ENCODE measurements at regions not wholly inside any gene's neighbourhood (a gene's known extent, or its start where the extent isn't known, plus 50 kb on each side); places are given as distances from the start of the nearest gene placed in this dataset.

DNA sequence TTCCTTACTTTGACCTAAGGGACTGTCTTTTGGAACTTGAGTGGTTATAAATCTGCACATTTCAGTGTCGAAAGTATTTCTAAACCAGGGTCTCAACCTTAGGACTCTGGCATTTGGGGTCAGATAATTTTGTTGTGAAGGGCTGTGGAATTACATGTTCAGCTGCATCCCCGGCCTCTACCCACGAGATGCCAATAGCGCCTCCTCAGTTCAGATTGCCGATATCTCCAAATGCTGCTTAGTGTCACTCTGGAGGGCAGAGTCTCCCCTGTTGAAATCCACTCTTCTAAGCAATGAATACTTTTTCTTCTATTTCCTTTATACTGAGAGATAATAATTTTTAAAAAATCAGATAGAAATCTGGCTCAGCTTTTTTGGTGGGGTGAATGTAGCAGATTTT, 379.4 kb upstream of the RGS6 start (continued):
- TF ChIP-seq, protein P1, sequence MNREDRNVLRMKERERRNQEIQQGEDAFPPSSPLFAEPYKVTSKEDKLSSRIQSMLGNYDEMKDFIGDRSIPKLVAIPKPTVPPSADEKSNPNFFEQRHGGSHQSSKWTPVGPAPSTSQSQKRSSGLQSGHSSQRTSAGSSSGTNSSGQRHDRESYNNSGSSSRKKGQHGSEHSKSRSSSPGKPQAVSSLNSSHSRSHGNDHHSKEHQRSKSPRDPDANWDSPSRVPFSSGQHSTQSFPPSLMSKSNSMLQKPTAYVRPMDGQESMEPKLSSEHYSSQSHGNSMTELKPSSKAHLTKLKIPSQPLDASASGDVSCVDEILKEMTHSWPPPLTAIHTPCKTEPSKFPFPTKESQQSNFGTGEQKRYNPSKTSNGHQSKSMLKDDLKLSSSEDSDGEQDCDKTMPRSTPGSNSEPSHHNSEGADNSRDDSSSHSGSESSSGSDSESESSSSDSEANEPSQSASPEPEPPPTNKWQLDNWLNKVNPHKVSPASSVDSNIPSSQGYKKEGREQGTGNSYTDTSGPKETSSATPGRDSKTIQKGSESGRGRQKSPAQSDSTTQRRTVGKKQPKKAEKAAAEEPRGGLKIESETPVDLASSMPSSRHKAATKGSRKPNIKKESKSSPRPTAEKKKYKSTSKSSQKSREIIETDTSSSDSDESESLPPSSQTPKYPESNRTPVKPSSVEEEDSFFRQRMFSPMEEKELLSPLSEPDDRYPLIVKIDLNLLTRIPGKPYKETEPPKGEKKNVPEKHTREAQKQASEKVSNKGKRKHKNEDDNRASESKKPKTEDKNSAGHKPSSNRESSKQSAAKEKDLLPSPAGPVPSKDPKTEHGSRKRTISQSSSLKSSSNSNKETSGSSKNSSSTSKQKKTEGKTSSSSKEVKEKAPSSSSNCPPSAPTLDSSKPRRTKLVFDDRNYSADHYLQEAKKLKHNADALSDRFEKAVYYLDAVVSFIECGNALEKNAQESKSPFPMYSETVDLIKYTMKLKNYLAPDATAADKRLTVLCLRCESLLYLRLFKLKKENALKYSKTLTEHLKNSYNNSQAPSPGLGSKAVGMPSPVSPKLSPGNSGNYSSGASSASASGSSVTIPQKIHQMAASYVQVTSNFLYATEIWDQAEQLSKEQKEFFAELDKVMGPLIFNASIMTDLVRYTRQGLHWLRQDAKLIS (CRISPR knock-in tag; IDR thresholded peaks at IDR 0.05; ENCODE audit: borderline replicate concordance) = no peak
- TF ChIP-seq, protein P2, sequence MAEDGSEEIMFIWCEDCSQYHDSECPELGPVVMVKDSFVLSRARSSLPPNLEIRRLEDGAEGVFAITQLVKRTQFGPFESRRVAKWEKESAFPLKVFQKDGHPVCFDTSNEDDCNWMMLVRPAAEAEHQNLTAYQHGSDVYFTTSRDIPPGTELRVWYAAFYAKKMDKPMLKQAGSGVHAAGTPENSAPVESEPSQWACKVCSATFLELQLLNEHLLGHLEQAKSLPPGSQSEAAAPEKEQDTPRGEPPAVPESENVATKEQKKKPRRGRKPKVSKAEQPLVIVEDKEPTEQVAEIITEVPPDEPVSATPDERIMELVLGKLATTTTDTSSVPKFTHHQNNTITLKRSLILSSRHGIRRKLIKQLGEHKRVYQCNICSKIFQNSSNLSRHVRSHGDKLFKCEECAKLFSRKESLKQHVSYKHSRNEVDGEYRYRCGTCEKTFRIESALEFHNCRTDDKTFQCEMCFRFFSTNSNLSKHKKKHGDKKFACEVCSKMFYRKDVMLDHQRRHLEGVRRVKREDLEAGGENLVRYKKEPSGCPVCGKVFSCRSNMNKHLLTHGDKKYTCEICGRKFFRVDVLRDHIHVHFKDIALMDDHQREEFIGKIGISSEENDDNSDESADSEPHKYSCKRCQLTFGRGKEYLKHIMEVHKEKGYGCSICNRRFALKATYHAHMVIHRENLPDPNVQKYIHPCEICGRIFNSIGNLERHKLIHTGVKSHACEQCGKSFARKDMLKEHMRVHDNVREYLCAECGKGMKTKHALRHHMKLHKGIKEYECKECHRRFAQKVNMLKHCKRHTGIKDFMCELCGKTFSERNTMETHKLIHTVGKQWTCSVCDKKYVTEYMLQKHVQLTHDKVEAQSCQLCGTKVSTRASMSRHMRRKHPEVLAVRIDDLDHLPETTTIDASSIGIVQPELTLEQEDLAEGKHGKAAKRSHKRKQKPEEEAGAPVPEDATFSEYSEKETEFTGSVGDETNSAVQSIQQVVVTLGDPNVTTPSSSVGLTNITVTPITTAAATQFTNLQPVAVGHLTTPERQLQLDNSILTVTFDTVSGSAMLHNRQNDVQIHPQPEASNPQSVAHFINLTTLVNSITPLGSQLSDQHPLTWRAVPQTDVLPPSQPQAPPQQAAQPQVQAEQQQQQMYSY (CRISPR knock-in tag; IDR thresholded peaks at IDR 0.05) = no peak
- no peak for TF ChIP-seq CREB1 (CRISPR knock-in tag; IDR thresholded peaks at IDR 0.05)
- no peak for TF ChIP-seq NR1H2 (CRISPR knock-in tag; IDR thresholded peaks at IDR 0.05)
- TF ChIP-seq, protein P3, sequence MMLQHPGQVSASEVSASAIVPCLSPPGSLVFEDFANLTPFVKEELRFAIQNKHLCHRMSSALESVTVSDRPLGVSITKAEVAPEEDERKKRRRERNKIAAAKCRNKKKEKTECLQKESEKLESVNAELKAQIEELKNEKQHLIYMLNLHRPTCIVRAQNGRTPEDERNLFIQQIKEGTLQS (CRISPR knock-in tag; conservative IDR thresholded peaks at IDR 0.05) = no peak
- no peak for TF ChIP-seq KAT7 (CRISPR knock-in tag; IDR thresholded peaks at IDR 0.05; ENCODE audit: borderline replicate concordance)
- TF ChIP-seq, protein P4, sequence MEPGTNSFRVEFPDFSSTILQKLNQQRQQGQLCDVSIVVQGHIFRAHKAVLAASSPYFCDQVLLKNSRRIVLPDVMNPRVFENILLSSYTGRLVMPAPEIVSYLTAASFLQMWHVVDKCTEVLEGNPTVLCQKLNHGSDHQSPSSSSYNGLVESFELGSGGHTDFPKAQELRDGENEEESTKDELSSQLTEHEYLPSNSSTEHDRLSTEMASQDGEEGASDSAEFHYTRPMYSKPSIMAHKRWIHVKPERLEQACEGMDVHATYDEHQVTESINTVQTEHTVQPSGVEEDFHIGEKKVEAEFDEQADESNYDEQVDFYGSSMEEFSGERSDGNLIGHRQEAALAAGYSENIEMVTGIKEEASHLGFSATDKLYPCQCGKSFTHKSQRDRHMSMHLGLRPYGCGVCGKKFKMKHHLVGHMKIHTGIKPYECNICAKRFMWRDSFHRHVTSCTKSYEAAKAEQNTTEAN (CRISPR knock-in tag; IDR thresholded peaks at IDR 0.05) = no peak
- no peak for TF ChIP-seq FOXP1 (CRISPR knock-in tag; IDR thresholded peaks at IDR 0.05; ENCODE audit: borderline replicate concordance)
- TF ChIP-seq, protein P5, sequence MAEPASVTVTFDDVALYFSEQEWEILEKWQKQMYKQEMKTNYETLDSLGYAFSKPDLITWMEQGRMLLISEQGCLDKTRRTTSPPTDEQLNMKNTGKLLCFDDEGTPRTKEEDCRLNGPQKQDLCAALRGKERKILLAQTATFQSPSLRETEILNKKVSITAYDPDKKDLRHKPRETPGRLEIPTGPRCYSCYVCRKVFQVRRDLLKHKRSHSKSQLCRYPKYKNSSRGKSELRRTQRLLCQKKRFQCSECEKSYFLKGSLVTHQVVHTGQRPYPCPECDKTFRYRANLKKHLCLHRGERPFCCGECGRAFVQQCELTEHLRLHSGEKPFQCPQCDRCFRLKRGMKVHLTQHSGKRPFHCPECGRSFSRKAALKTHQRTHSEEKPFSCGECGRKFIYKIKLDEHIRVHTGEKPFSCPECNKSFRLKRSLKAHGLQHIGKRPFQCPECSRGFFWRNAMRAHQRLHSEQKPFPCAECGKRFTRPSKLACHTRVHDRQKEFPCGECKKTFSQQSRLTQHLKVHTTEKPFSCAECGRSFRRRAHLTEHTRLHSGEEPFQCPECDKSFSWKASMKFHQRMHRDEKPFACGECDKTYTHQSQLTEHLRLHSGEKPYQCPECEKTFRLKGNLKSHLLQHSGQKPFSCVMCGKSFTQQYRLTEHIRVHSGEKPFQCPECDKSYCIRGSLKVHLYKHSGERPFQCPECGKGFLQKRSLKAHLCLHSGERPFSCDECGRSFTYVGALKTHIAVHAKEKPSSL (CRISPR knock-in tag; conservative IDR thresholded peaks at IDR 0.05) = no peak
- TF ChIP-seq, protein P6, sequence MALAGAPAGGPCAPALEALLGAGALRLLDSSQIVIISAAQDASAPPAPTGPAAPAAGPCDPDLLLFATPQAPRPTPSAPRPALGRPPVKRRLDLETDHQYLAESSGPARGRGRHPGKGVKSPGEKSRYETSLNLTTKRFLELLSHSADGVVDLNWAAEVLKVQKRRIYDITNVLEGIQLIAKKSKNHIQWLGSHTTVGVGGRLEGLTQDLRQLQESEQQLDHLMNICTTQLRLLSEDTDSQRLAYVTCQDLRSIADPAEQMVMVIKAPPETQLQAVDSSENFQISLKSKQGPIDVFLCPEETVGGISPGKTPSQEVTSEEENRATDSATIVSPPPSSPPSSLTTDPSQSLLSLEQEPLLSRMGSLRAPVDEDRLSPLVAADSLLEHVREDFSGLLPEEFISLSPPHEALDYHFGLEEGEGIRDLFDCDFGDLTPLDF (CRISPR knock-in tag; IDR thresholded peaks at IDR 0.05) = no peak
- TF ChIP-seq, protein P7, sequence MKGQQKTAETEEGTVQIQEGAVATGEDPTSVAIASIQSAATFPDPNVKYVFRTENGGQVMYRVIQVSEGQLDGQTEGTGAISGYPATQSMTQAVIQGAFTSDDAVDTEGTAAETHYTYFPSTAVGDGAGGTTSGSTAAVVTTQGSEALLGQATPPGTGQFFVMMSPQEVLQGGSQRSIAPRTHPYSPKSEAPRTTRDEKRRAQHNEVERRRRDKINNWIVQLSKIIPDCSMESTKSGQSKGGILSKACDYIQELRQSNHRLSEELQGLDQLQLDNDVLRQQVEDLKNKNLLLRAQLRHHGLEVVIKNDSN (CRISPR knock-in tag; IDR thresholded peaks at IDR 0.05) = no peak
- TF ChIP-seq, protein P8, sequence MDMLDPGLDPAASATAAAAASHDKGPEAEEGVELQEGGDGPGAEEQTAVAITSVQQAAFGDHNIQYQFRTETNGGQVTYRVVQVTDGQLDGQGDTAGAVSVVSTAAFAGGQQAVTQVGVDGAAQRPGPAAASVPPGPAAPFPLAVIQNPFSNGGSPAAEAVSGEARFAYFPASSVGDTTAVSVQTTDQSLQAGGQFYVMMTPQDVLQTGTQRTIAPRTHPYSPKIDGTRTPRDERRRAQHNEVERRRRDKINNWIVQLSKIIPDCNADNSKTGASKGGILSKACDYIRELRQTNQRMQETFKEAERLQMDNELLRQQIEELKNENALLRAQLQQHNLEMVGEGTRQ (CRISPR knock-in tag; IDR thresholded peaks at IDR 0.05) = no peak

Measured in WTC11 (cell line).